A549 (cell line): ENCODE measurements at regions not wholly inside any gene's neighbourhood (a gene's known extent, or its start where the extent isn't known, plus 50 kb on each side); places are given as distances from the start of the nearest gene placed in this dataset.
"Not testable (repeated sequence)": the region's sequence is repeated elsewhere in the genome, so short reads cannot be mapped to it uniquely, and the experiment has no call there.

ENCODE experiments used
- ATAC-seq, 2 experiments: fragments of 200-7000 bp in 1 of 2; fragments of >200 bp in 1 of 2; cut with Nextera tagmentation in 1 of 2; cut with Tn5 transposase in 1 of 2; 3 replicates each; pipeline versions ENCODE4 v1.8.0 to v1.9.1; 2018 to 2020; ENCODE audit warnings: mild to moderate bottlenecking in 1 of 2, moderate library complexity in 1 of 2
- CTCF ChIA-PET: fragments of 300-600 bp; sonication (Branson Sonifier 250); formaldehyde crosslinking; extraction: SDS; loops from one replicate; lab custom pipeline; 2021; ENCODE audit warnings: antibody characterized with exemption, inconsistent platforms; lab: Yijun Ruan, JAX
- POLR2A ChIA-PET: fragments of 350-600 bp; formaldehyde crosslinking; extraction: SDS; loops from one replicate; lab custom pipeline; 2021; ENCODE audit warnings: antibody characterized with exemption, inconsistent platforms; lab: Yijun Ruan, JAX
- DNase-seq, 2 experiments: peaks; one replicate each; pipeline versions ENCODE4 v3.0.0 to v3.0.0-alpha.2; 2011 to 2016; ENCODE audit warnings: low read depth in 1 of 2, low spot score in 1 of 2
- FAIRE-seq: peaks from 2 replicates; lab custom pipeline; 2011; peaks lifted over from hg19 to GRCh38; lab: Jason Lieb, UNC
- H3K27ac ChIP-seq, 2 experiments: fragments of >200 bp; sonication (Bioruptor Twin); formaldehyde crosslinking; 3 replicates each; pipeline ENCODE4 v1.5.1; 2016 to 2017
- H3K4me1 ChIP-seq: fragments of >200 bp; sonication (Bioruptor Twin); formaldehyde crosslinking; 3 replicates; pipeline ENCODE4 v1.6.1; 2016
- H3K4me2 ChIP-seq: fragments of >200 bp; sonication (Bioruptor Twin); formaldehyde crosslinking; 3 replicates; pipeline ENCODE4 v1.6.1; 2016
- H3K4me3 ChIP-seq: fragments of >200 bp; sonication (Bioruptor Twin); formaldehyde crosslinking; 3 replicates; pipeline ENCODE4 v1.5.1; 2016
- H3K9me3 ChIP-seq: fragments of >200 bp; sonication (Bioruptor Twin); formaldehyde crosslinking; 3 replicates; pipeline ENCODE4 v1.6.1; 2016
- CBX8 ChIP-seq: fragments of 200-600 bp; sonication (generic); IDR thresholded peaks from 2 replicates; pipeline ENCODE4 v1.6.1; 2016
- CHD4 ChIP-seq: fragments of 200-600 bp; sonication (generic); IDR thresholded peaks from 2 replicates; pipeline ENCODE4 v1.6.1; 2016; ENCODE audit warnings: antibody characterized with exemption, mild to moderate bottlenecking, borderline replicate concordance
- EHF ChIP-seq: fragments of 250-450 bp; sonication (Bioruptor Pico); IDR thresholded peaks from 2 replicates; pipeline ENCODE4 v1.5.0; 2020; ENCODE audit warnings: mild to moderate bottlenecking
- EHMT2 ChIP-seq: fragments of 200-600 bp; sonication (generic); IDR thresholded peaks from 2 replicates; pipeline ENCODE4 v1.6.1; 2016; ENCODE audit warnings: antibody characterized with exemption, low read depth, mild to moderate bottlenecking, moderate library complexity
- FOSL2 ChIP-seq, 2 experiments: fragments of 450-650 bp in 1 of 2; fragments of >200 bp in 1 of 2; sonication (Bioruptor Twin) in 1 of 2; formaldehyde crosslinking; IDR thresholded peaks; 2 replicates each; pipeline versions ENCODE4 v1.5.0 to v1.6.1; 2016 to 2020; ENCODE audit warnings: mild to moderate bottlenecking in 1 of 2, moderate library complexity in 1 of 2
- FOXS1 ChIP-seq: fragments of 250-450 bp; sonication (Bioruptor Pico); IDR thresholded peaks from 2 replicates; pipeline ENCODE4 v1.5.0; 2020; ENCODE audit warnings: mild to moderate bottlenecking, moderate library complexity
- HDAC2 ChIP-seq: fragments of 200-600 bp; sonication (generic); IDR thresholded peaks from 2 replicates; pipeline ENCODE4 v1.6.1; 2016
- HOXB13 ChIP-seq: fragments of 250-450 bp; sonication (Bioruptor Pico); IDR thresholded peaks from 2 replicates; pipeline ENCODE4 v1.5.0; 2020; ENCODE audit warnings: low read depth, mild to moderate bottlenecking, moderate library complexity
- JUN ChIP-seq, 2 experiments: fragments of >200 bp; sonication (Bioruptor Twin); formaldehyde crosslinking; IDR thresholded peaks; 2 replicates in 1 of 2; 3 replicates in 1 of 2; pipeline ENCODE4 v1.6.1; 2016 to 2017
- MAFK ChIP-seq: fragments of 450-650 bp; IDR thresholded peaks from 2 replicates; pipeline ENCODE4 v1.6.1; 2014; ENCODE audit not compliant: partially characterized antibody
- MAZ ChIP-seq: fragments of 150-350 bp; IDR thresholded peaks from 2 replicates; pipeline ENCODE4 v1.6.1; 2014; ENCODE audit warnings: antibody characterized with exemption, low read depth, low read length, borderline replicate concordance
- NPAS2 ChIP-seq: fragments of 250-450 bp; sonication (Bioruptor Pico); IDR thresholded peaks from 2 replicates; pipeline ENCODE4 v1.8.0; 2022; ENCODE audit warnings: mild to moderate bottlenecking, moderate library complexity, borderline replicate concordance
- NR3C1 ChIP-seq: fragments of >200 bp; sonication (Bioruptor Twin); formaldehyde crosslinking; IDR thresholded peaks from 3 replicates; pipeline ENCODE4 v1.6.1; 2017
- PHF8 ChIP-seq: fragments of 200-600 bp; sonication (generic); IDR thresholded peaks from 2 replicates; pipeline ENCODE4 v1.6.1; 2016; ENCODE audit warnings: low read depth, mild to moderate bottlenecking, antibody characterized with exemption, moderate library complexity, borderline replicate concordance
- POLR2AphosphoS2 ChIP-seq: conservative IDR thresholded peaks from 2 replicates; pipeline ENCODE4 v1.6.1; 2012; ENCODE audit warnings: low read length, improper control_type of control experiment, inconsistent platforms
- RAD21 ChIP-seq, 2 experiments: fragments of >200 bp in 1 of 2; sonication (Bioruptor Twin) in 1 of 2; formaldehyde crosslinking in 1 of 2; IDR thresholded peaks in 1 of 2; conservative IDR thresholded peaks in 1 of 2; 2 replicates in 1 of 2; 3 replicates in 1 of 2; pipeline ENCODE4 v1.6.1; 2012 to 2018; ENCODE audit warnings: inconsistent platforms in 1 of 2
- RFX5 ChIP-seq: fragments of 450-650 bp; IDR thresholded peaks from 2 replicates; pipeline ENCODE4 v1.7.1; 2014; ENCODE audit warnings: antibody characterized with exemption, mild to moderate bottlenecking, moderate library complexity
- SREBF2 ChIP-seq: fragments of 450-650 bp; IDR thresholded peaks from 2 replicates; pipeline ENCODE4 v1.6.1; 2014; ENCODE audit warnings: mild to moderate bottlenecking, moderate library complexity
- TFCP2L1 ChIP-seq: fragments of 250-450 bp; sonication (Bioruptor Pico); IDR thresholded peaks from 2 replicates; pipeline ENCODE4 v1.5.0; 2021; ENCODE audit warnings: mild to moderate bottlenecking
- TP53 ChIP-seq: fragments of 250-450 bp; sonication (Bioruptor Pico); IDR thresholded peaks from 2 replicates; pipeline ENCODE4 v1.5.0; 2021; ENCODE audit warnings: mild to moderate bottlenecking, moderate library complexity
- ZC3H11A ChIP-seq: fragments of 450-650 bp; IDR thresholded peaks from 2 replicates; pipeline ENCODE4 v1.6.1; 2014; ENCODE audit warnings: antibody characterized with exemption, mild to moderate bottlenecking
- ZNF302 ChIP-seq: fragments of 250-450 bp; sonication (Bioruptor Pico); IDR thresholded peaks from 2 replicates; pipeline ENCODE4 v1.9.0; 2021; ENCODE audit warnings: inconsistent platforms, mild to moderate bottlenecking, moderate library complexity
- WGBS: methylation state at CpG from one replicate; pipeline ENCODE4 v1.1.6; 2017; ENCODE audit errors: missing lambda C conversion rate; 5-methylcytosine and 5-hydroxymethylcytosine counted together
- TF ChIP-seq, protein P1 (sequence below): fragments of 250-450 bp; sonication (Bioruptor Pico); IDR thresholded peaks from 2 replicates; pipeline ENCODE4 v1.5.0; 2021; ENCODE audit warnings: mild to moderate bottlenecking, moderate library complexity, borderline replicate concordance
- TF ChIP-seq, protein P2 (sequence below): IDR thresholded peaks from 2 replicates; pipeline ENCODE4 v1.6.1; 2012
- TF ChIP-seq, protein P3 (sequence below): fragments of >200 bp; sonication (Bioruptor Twin); formaldehyde crosslinking; IDR thresholded peaks from 3 replicates; pipeline ENCODE4 v1.5.1; 2016

DNA sequence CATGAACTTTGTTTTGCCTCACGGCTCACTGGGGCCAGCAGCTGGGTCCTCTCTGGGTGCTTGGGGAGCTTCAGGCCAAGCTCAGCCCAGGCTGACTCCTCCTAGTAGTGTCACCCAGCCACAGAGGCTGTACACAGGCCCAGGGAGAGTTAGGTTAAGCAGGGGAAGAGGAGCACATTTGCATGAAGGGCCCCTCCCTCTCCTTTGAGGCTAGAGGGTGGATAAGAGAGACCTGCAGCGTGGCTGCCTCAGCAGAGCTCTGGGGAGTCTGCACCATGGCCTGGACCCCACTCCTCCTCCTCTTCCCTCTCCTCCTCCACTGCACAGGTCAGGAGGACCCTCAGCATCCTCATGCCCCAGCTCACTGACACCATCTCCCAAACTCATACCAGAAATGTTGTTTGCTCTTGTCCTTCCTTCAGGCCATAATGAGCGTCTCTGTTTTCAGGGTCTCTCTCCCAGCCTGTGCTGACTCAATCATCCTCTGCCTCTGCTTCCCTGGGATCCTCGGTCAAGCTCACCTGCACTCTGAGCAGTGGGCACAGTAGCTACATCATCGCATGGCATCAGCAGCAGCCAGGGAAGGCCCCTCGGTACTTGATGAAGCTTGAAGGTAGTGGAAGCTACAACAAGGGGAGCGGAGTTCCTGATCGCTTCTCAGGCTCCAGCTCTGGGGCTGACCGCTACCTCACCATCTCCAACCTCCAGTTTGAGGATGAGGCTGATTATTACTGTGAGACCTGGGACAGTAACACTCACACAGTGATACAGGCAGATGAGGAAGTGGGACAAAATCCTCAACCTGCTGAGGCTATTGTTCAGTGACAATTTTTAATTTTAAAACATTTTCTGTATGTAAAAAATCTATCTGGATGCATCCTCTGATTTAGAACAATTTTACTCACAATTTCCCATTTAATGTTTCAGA, 82.4 kb upstream of the VPREB1 start:
- 23% methylated on average over 8 of the region's 9 CpGs for WGBS
- no peak for FAIRE-seq

DNA sequence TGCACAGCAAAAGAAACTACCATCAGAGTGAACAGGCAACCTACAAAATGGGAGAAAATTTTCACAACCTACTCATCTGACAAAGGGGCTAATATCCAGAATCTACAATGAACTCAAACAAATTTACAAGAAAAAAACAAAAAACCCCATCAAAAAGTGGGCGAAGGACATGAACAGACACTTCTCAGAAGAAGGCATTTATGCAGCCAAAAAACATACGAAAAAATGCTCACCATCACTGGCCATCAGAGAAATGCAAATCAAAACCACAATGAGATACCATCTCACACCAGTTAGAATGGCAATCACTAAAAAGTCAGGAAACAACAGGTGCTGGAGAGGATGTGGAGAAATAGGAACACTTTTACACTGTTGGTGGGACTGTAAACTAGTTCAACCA, 83.8 kb upstream of the VPREB1 start:
- DNase-seq, CTCF ChIA-PET, FAIRE-seq, H3K27ac ChIP-seq, H3K4me3 ChIP-seq, POLR2A ChIA-PET, H3K9me3 ChIP-seq, H3K4me2 ChIP-seq, ATAC-seq, H3K4me1 ChIP-seq: not testable (repeated sequence)
- WGBS, result 0% methylated on average over 2 of the region's 2 CpGs

More for the DNA sequence above, 82.4 kb upstream of the VPREB1 start:
- no peak overlapping the region for H3K27ac ChIP-seq
- H3K4me1 ChIP-seq, result no peaks in the 10 kb centered on the region
- DNase-seq, result no peak
- POLR2A ChIA-PET, result no interaction called here
- H3K4me2 ChIP-seq, result no peak overlapping the region
- CTCF ChIA-PET, result interaction anchor here (1.0 to 1.8 kb wide), 4 partner anchors 9 to 38 kb away, joined by 3 to 5 read pairs (median 4); no protein-coding TSS in a partner anchor
- no peak overlapping the region for H3K4me3 ChIP-seq
- H3K9me3 ChIP-seq, result no peaks in the 10 kb centered on the region
- ATAC-seq, result no peak
- no peak for TF ChIP-seq CHD4
- TF ChIP-seq CBX8, result no peak
- no peak for TF ChIP-seq JUN (IDR thresholded peaks at IDR 0.05)
- no peak for TF ChIP-seq RAD21 (conservative IDR thresholded peaks at IDR 0.05 in 1 of 2, IDR thresholded peaks at IDR 0.05 in 1 of 2)
- no peak for TF ChIP-seq FOXS1 (CRISPR knock-in tag)
- no peak for TF ChIP-seq FOSL2 (IDR thresholded peaks at IDR 0.05)
- TF ChIP-seq FOSL2 (CRISPR knock-in tag; IDR thresholded peaks at IDR 0.05), result no peak
- TF ChIP-seq RFX5, result no peak
- TF ChIP-seq ZNF302, result no peak
- no peak for TF ChIP-seq NPAS2 (CRISPR knock-in tag)
- TF ChIP-seq SREBF2, result no peak
- TF ChIP-seq MAFK, result no peak
- TF ChIP-seq ZC3H11A, result no peak
- no peak for TF ChIP-seq EHF (CRISPR knock-in tag)
- no peak for TF ChIP-seq TFCP2L1 (CRISPR knock-in tag)
- TF ChIP-seq EHMT2, result no peak
- no peak for TF ChIP-seq MAZ
- TF ChIP-seq, protein P1, sequence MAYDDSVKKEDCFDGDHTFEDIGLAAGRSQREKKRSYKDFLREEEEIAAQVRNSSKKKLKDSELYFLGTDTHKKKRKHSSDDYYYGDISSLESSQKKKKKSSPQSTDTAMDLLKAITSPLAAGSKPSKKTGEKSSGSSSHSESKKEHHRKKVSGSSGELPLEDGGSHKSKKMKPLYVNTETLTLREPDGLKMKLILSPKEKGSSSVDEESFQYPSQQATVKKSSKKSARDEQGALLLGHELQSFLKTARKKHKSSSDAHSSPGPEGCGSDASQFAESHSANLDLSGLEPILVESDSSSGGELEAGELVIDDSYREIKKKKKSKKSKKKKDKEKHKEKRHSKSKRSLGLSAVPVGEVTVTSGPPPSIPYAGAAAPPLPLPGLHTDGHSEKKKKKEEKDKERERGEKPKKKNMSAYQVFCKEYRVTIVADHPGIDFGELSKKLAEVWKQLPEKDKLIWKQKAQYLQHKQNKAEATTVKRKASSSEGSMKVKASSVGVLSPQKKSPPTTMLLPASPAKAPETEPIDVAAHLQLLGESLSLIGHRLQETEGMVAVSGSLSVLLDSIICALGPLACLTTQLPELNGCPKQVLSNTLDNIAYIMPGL (CRISPR knock-in tag), result no peak

DNA sequence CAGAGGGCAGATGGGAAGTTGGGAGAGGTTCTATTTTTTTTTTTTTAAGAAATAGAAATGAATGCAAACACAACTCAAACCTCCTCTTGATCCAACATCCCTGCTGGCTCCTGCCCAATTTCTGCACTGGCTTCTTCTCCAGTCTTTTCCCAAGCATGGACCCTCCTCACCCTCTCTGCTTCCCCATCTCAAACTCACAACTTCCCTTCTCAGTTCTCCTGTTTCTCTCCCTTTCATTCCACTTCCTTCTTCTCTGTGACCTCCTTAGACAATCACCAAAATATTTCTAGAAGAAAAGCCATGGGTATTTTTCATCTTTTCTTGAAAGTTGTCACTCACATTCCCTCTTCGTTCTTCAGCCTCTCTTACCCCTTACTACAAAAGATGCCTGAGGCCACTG, 85.2 kb upstream of the VPREB1 start:
- 0% methylated on average over 1 of the region's 1 CpG for WGBS
- FAIRE-seq, result no peak
- no peak overlapping the region for H3K4me3 ChIP-seq
- no peak overlapping the region for H3K27ac ChIP-seq
- H3K4me1 ChIP-seq, result no peaks in the 10 kb centered on the region
- H3K4me2 ChIP-seq, result no peak overlapping the region
- CTCF ChIA-PET, result no interaction called here
- TF ChIP-seq, protein P2, sequence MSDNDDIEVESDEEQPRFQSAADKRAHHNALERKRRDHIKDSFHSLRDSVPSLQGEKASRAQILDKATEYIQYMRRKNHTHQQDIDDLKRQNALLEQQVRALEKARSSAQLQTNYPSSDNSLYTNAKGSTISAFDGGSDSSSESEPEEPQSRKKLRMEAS, result no peak
- TF ChIP-seq HDAC2, result no peak
- TF ChIP-seq EHF (CRISPR knock-in tag), result no peak
- TF ChIP-seq RFX5, result no peak
- no peak for TF ChIP-seq PHF8
- TF ChIP-seq HOXB13, result no peak
- no peak for TF ChIP-seq POLR2AphosphoS2
- TF ChIP-seq NR3C1, result no peak
- no peak for TF ChIP-seq JUN (IDR thresholded peaks at IDR 0.05)
- no peak for TF ChIP-seq SREBF2
- no peak for TF ChIP-seq CHD4
- no peak for TF ChIP-seq NPAS2 (CRISPR knock-in tag)
- TF ChIP-seq, protein P3, sequence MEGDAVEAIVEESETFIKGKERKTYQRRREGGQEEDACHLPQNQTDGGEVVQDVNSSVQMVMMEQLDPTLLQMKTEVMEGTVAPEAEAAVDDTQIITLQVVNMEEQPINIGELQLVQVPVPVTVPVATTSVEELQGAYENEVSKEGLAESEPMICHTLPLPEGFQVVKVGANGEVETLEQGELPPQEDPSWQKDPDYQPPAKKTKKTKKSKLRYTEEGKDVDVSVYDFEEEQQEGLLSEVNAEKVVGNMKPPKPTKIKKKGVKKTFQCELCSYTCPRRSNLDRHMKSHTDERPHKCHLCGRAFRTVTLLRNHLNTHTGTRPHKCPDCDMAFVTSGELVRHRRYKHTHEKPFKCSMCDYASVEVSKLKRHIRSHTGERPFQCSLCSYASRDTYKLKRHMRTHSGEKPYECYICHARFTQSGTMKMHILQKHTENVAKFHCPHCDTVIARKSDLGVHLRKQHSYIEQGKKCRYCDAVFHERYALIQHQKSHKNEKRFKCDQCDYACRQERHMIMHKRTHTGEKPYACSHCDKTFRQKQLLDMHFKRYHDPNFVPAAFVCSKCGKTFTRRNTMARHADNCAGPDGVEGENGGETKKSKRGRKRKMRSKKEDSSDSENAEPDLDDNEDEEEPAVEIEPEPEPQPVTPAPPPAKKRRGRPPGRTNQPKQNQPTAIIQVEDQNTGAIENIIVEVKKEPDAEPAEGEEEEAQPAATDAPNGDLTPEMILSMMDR, result no peak
- TF ChIP-seq, protein P1 (CRISPR knock-in tag), result no peak
- TF ChIP-seq TP53, result no peak
- TF ChIP-seq ZNF302, result no peak
- TF ChIP-seq CBX8, result no peak
- TF ChIP-seq, all 56 proteins: peak for 0
- no peak for ATAC-seq
- no peaks in the 10 kb centered on the region for H3K9me3 ChIP-seq
- no peak for DNase-seq
- POLR2A ChIA-PET, result no interaction called here
